GM19324 (cell line): ENCODE measurements at regions not wholly inside any gene's neighbourhood (a gene's known extent, or its start where the extent isn't known, plus 50 kb on each side); places are given as distances from the start of the nearest gene placed in this dataset.

Experiments used
- ATAC-seq: cut with Tn5 transposase; IDR thresholded peaks from one replicate; pipeline ENCODE4 v1.9.1; 2021; ENCODE audit warnings: mild to moderate bottlenecking, moderate library complexity; ENCODE audit not compliant: unreplicated experiment, low FRiP score

DNA sequence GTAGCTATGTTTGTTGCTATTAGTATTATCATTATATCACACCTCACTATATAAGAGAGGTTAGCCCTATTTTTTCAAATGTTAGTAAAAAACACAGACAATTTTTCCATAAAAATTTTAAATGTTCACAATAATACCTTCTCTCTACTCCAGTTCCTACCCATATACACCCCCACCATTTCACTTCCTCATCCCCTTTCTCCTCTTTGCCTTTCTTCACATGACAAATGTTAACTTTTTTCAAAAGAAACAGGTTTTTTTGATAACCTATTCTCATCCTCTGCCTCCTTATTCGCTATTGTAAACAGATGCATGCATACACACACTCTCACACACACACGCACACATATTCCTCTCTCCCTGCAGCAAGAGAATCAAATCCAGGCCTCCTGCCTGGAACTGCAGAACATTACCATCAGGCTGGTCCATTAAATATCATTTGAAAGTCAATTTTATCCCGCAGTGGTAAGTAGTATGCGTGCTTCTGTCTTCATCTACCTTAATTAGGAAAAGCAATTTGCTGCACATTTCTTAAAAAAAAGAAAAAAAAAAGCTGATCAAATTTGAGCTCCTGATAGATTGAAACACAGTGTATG, 55.5 kb downstream of the MID1IP1 start:
- ATAC-seq, result no peak

GRCh38 chrX:38857736-38858523, 56.7 kb downstream of the MID1IP1 start:
- no peak for ATAC-seq

- no peak for ATAC-seq
These were observed 58.3 kb downstream of the MID1IP1 start for GRCh38 chrX:38859602-38860001.

GRCh38 chrX:38860106-38861013, 59.1 kb downstream of the MID1IP1 start:
- ATAC-seq, result no peak

DNA sequence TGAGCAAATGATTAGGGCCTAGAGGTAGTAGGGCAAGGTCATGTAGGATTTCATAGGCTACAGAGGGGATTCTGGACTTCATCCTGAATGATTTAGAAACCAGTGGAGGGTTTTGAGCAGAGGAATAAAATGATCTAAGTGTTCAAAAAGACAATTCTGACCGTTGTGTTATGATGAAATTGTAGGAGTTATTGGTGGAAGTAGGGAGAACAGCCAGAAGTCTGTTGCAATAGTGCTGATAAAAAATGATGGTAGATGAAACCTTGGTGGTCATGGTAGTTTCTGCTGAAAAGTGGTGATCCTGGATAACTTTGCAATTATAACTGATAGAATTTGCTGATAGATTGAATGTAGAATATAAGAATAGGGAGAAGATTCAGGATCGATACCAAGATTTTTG, 60.2 kb downstream of the MID1IP1 start:
- no peak for ATAC-seq

DNA sequence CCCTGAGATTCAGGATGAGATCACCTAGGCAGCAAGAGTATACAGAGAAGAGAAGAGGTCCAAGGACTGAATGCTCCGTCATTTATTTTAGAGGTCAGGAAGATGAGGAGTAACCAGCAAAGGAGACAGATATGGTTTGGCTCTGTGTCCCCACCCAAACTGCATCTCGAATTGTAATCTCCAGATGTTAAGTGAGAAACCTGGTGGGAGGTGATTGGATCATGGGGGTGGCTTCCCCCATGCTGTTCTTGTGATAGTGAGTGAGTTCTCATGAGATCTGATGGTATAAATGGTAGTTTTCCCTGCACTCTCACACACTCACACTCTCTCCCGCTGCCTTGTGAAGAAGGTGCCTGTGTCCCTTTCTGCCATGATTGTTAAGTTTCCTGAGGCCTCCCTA, 60.8 kb downstream of the MID1IP1 start:
- ATAC-seq, result no peak

DNA sequence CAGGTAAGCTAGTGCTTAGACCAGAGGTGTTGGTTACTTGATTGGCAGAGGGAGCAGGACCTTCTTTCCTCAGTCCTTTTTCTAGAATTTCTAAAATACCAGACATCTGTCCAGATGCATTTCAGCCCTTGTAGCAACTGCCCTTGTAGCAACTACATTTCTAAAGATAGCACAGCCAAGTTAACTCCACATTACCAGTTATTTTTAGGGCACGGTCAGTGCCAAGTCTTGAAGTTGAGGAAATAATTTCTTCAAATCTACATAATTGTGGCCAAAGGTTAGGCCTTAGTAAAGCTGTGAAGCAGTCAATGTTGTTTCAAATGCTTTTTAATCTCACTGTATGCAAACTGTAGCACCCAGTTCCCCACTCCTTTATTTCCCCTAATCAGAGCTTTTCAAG, 62.9 kb downstream of the MID1IP1 start:
- no peak for ATAC-seq

- no peak for ATAC-seq
These were observed 67.1 kb downstream of the MID1IP1 start for GRCh38 chrX:38868321-38868720.

GRCh38 chrX:38868941-38869401, 67.7 kb downstream of the MID1IP1 start:
- no peak for ATAC-seq

DNA sequence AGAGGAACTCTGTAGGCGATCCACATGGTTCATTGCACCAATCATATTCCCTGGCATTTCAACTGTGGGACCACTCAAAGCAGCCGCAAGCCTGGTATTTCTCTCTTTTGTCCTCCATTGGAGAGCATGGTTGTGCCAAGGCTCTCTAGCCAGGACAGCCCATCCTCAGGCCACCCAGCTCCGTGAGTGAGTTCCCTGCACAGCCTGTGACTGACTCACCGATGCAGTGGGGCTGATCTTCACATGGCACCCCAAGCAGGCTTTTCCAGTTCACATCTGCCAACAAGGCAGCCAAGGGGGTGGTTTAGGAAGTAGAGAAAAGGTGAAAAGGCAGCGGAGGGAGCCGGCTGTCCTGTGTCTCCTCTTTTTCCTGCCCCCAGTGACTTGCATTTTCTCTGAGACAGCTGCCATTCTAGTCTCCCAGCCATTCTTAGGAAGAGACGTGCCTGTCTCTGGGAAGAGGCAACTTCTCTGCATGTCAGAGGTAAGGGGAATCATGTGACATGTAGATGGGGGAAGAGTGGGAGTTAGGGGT, 69.2 kb downstream of the MID1IP1 start:
- ATAC-seq, result no peak

GRCh38 chrX:38871129-38872029, 70.1 kb downstream of the MID1IP1 start:
- no peak for ATAC-seq

- ATAC-seq, result no peak
These were observed 76.1 kb downstream of the MID1IP1 start for GRCh38 chrX:38877366-38877765.

GRCh38 chrX:38878641-38879340, 77.5 kb downstream of the MID1IP1 start:
- ATAC-seq, result no peak

GRCh38 chrX:38879631-38880220, 78.5 kb downstream of the MID1IP1 start:
- ATAC-seq, result peak; percentile 43

DNA sequence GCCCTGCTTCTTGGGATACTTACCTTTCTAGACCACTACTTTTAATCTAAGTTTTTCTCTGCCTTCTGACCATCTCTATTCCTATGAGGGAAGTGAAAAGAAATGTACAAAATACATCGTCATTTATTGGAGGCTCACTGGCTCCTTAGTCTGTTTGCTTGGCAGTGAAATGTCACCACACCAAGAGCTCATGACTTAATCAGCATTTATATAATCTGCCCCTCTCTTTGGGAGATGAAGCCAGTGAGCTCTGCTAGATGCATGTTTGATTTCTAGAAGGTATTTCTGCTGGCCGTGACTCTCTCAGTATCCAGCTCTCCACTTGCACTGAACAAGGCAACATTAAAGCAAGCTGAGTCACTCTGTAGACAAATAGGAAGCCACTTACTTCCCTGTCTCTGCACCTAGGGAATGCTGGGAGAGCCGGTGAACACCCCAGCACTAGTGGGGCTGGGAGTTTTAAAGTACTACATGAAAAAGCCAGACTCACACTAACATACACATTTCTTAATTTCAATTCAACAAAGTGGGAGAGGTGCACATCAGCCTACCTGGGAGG, 79.1 kb downstream of the MID1IP1 start:
- no peak for ATAC-seq

- ATAC-seq, result no peak
These were observed 79.8 kb downstream of the MID1IP1 start for GRCh38 chrX:38881066-38881465.

DNA sequence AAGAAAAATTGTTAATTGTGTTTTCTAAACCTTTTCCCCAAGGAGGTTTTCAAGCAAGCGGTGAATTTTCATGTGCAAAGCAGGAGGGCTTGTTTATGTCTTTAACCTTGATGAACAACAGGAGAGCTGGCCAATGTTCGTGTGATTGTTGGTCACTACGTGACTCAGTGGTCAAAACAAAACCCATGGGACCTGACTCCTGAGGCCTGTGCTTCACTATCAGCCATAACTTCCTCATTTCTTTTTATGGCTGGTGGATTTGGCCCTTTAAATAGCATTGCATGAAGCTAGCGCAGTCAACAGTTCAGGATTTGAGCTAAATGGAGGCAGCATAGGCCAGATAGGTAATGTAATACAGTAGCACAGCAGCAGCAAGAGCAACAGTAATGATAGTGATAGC, 80.5 kb downstream of the MID1IP1 start:
- ATAC-seq, result no peak

DNA sequence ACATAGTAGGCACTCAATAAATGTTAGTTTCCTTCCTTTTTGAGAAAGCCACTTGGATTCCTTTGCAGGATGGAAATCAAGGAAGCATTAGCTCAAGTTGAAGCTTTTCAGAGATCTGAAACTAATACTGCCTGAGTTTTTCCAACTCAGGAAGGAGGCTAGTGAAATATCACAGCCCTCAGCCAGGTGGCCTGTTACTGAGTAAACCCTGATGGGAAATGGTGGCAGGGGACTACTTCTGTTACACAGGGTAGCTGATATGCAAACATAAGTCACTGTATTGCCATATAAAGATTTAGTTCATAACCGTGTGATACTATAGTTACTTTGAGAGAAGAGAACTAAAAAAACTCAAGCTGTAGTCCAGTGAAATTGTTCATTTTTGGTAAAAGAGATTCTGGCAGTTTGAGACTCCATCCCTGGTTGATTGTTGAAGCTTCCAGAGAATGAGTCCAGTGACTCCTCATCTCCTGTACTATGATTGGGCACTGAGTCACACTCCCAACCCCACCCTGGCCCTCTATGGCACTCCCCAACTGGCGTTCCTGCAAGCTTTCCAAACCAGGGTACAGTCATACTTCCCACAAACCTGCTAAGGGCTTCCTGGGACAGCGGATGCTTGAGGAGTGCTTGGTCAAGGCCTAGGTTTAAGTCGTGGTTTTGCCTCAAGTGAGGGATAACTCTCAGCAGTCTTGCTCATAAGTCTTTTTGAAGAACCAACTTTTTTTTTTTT, 81.8 kb downstream of the MID1IP1 start:
- ATAC-seq, result no peak
